ENCODE measurements at regions not wholly inside any gene's neighbourhood (a gene's known extent, or its start where the extent isn't known, plus 50 kb on each side); places are given as distances from the start of the nearest gene placed in this dataset.

GRCh38 chr15:96232335-96232734, 98.2 kb upstream of the NR2F2 start:
- no peak for TF ChIP-seq CTCF (IDR thresholded peaks at IDR 0.05; ENCODE audit: borderline replicate concordance, control extremely low read depth, extremely low read depth, insufficient read depth, missing control alignments)
- no peak for DNase-seq (ENCODE audit: low spot score)
- in situ Hi-C loops (cut with MboI; ENCODE audit: low sequenced_read_pairs, unreplicated experiment): no loop called here

GRCh38 chr15:96234109-96234892, 96.2 kb upstream of the NR2F2 start:
- DNase-seq (ENCODE audit: low spot score): no peak
- in situ Hi-C loops (cut with MboI; ENCODE audit: low sequenced_read_pairs, unreplicated experiment): no loop called here
- no peak for TF ChIP-seq CTCF (IDR thresholded peaks at IDR 0.05; ENCODE audit: borderline replicate concordance, control extremely low read depth, extremely low read depth, insufficient read depth, missing control alignments)

- no peak for TF ChIP-seq CTCF (IDR thresholded peaks at IDR 0.05; ENCODE audit: borderline replicate concordance, control extremely low read depth, extremely low read depth, insufficient read depth, missing control alignments)
- in situ Hi-C loops (cut with MboI; ENCODE audit: low sequenced_read_pairs, unreplicated experiment): no loop called here
- no peak for DNase-seq (ENCODE audit: low spot score)
Observed at GRCh38 chr15:96237002-96237401, 93.5 kb upstream of the NR2F2 start.

GRCh38 chr15:96242761-96243160, 87.7 kb upstream of the NR2F2 start:
- TF ChIP-seq CTCF (IDR thresholded peaks at IDR 0.05; ENCODE audit: borderline replicate concordance, control extremely low read depth, extremely low read depth, insufficient read depth, missing control alignments): no peak
- DNase-seq (ENCODE audit: low spot score): no peak
- in situ Hi-C loops (cut with MboI; ENCODE audit: low sequenced_read_pairs, unreplicated experiment): no loop called here

- in situ Hi-C loops (cut with MboI; ENCODE audit: low sequenced_read_pairs, unreplicated experiment): no loop called here
- TF ChIP-seq CTCF (IDR thresholded peaks at IDR 0.05; ENCODE audit: borderline replicate concordance, control extremely low read depth, extremely low read depth, insufficient read depth, missing control alignments): no peak
- DNase-seq (ENCODE audit: low spot score): no peak
Observed at GRCh38 chr15:96243701-96244100, 86.8 kb upstream of the NR2F2 start.

GRCh38 chr15:96245252-96245651, 85.2 kb upstream of the NR2F2 start:
- no peak for DNase-seq (ENCODE audit: low spot score)
- TF ChIP-seq CTCF (IDR thresholded peaks at IDR 0.05; ENCODE audit: borderline replicate concordance, control extremely low read depth, extremely low read depth, insufficient read depth, missing control alignments): no peak
- in situ Hi-C loops (cut with MboI; ENCODE audit: low sequenced_read_pairs, unreplicated experiment): no loop called here
